BJ (cell line): ENCODE measurements at regions not wholly inside any gene's neighbourhood (a gene's known extent, or its start where the extent isn't known, plus 50 kb on each side); places are given as distances from the start of the nearest gene placed in this dataset.

Experiments used
- CTCF ChIA-PET: fragments of 350-600 bp; formaldehyde crosslinking; extraction: SDS; loops from one replicate; lab custom pipeline; 2021; ENCODE audit warnings: antibody characterized with exemption, inconsistent platforms; lab: Yijun Ruan, JAX
- POLR2A ChIA-PET: fragments of 300-600 bp; sonication (Branson Sonifier 250); formaldehyde crosslinking; extraction: SDS; loops from one replicate; lab custom pipeline; 2021; ENCODE audit warnings: antibody characterized with exemption; lab: Charles Lee
- DNase-seq: peaks from one replicate; pipeline ENCODE4 v3.0.0-alpha.2; 2011; ENCODE audit warnings: low read depth
- H3K27me3 ChIP-seq: 2 replicates; pipeline ENCODE4 v1.6.0; 2011; ENCODE audit warnings: low read length; ENCODE audit not compliant: control insufficient read depth, insufficient read depth
- H3K36me3 ChIP-seq: 2 replicates; pipeline ENCODE4 v1.5.1; 2011; ENCODE audit warnings: low read length; ENCODE audit not compliant: control insufficient read depth, insufficient read depth
- H3K4me3 ChIP-seq: 2 replicates; pipeline ENCODE4 v1.5.1; 2011; ENCODE audit warnings: low read depth, mild to moderate bottlenecking, control low read depth, low read length
- TF ChIP-seq, protein P1 (sequence below): IDR thresholded peaks from 2 replicates; pipeline ENCODE4 v1.5.1; 2011; ENCODE audit warnings: low read depth, mild to moderate bottlenecking, control low read depth, inconsistent platforms, low read length, moderate library complexity; ENCODE audit not compliant: insufficient read depth

DNA sequence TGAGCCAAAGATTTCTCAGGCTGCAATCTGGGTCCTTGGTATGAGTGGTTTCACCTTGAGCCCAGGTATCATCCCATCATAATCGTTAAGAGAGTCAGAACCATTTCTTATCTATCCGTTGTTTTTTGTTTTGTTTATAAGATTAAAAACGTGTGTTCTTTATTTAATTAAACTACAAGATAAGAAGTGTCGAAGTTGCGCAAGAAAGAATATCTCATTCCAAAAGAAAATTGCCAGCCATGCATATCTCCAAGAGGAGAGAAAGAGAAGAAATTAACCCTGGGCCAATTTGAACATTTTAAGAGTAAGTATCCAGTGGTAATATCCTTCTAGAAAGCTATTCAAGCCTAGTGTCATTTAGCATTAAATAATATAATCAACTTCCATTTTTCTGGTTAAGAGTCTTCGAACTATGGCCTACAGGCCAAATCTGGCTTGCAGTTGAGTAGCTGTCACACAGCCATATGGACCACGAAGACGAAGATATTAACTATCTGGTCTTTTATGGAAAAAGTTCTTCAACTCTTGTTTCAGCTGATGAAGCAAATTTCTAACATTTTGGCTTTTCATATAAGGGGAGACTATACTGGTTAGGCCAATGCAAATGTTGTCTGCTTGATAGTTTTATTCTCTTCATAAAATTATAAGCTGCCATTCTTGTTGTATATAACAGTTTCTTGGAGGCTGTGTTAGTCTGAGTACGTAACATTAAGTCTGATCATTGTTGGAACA lies 576.4 kb downstream of the REEP3 start:
- no peak for DNase-seq
- ChIA-PET POLR2A (no interaction called here), CTCF (no interaction called here)
- Histone ChIP-seq H3K36me3 (no peaks in the 10 kb centered on the region), H3K4me3 (no peak overlapping the region), H3K27me3 (no peaks in the 10 kb centered on the region)
- TF ChIP-seq, protein P1, sequence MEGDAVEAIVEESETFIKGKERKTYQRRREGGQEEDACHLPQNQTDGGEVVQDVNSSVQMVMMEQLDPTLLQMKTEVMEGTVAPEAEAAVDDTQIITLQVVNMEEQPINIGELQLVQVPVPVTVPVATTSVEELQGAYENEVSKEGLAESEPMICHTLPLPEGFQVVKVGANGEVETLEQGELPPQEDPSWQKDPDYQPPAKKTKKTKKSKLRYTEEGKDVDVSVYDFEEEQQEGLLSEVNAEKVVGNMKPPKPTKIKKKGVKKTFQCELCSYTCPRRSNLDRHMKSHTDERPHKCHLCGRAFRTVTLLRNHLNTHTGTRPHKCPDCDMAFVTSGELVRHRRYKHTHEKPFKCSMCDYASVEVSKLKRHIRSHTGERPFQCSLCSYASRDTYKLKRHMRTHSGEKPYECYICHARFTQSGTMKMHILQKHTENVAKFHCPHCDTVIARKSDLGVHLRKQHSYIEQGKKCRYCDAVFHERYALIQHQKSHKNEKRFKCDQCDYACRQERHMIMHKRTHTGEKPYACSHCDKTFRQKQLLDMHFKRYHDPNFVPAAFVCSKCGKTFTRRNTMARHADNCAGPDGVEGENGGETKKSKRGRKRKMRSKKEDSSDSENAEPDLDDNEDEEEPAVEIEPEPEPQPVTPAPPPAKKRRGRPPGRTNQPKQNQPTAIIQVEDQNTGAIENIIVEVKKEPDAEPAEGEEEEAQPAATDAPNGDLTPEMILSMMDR = no peak

DNA sequence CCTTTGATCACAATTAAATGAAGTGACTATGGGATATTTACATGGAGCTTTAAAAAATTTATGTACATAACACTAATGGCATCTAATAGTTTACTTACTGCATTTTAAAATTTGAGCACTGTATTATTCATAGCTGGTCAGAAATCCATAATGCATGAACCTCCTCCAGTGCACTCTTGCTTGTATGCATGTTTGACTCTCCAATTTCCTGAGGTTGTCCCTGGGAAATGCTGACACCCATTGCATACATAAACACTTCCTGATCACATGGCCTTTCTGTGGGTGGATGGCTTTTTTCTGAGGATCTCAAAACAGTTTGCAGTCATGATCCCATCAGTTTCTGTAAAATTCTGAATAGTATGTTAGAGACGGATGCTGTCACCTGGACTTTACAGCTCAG lies 577.8 kb downstream of the REEP3 start:
- no peak for DNase-seq
- CTCF ChIA-PET = no interaction called here
- no peaks in the 10 kb centered on the region for H3K36me3 ChIP-seq
- no peaks in the 10 kb centered on the region for H3K27me3 ChIP-seq
- POLR2A ChIA-PET = no interaction called here
- TF ChIP-seq, protein P1 = no peak
- H3K4me3 ChIP-seq = no peak overlapping the region

DNA sequence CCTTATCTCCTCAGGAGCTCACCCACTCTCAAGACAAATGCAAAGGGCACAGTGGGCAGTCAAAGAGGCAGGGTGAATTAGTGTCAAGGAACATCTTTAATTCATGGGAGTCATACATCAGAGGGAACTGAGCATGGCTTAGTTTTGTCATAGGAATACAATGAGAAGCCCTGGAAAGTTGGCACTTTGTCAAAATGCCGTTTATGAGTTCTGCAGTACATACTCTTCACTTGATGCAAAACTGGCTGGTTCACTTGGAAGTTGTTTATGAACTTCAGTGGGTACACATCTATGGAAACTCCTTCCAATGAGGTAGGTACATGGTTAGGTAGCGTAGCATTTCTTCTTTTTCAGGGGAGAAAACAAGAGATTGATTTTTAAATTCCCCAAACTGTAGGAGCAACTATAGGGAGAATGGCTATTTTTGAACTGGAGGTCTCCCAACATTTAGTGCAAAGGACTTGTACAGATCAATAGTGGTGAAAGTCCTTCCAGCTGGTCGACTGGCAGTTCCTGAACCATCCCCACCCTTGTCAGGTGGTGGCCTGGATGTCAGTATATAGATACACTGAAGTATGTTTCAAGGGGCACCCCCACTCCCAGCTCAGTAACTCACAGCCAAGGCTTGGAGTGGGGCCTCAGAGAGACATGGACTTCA lies 580.5 kb downstream of the REEP3 start:
- DNase-seq = no peak
- H3K4me3 ChIP-seq = no peak overlapping the region
- ChIA-PET CTCF (no interaction called here), POLR2A (no interaction called here)
- no peaks in the 10 kb centered on the region for H3K36me3 ChIP-seq
- TF ChIP-seq, protein P1 = no peak
- no peaks in the 10 kb centered on the region for H3K27me3 ChIP-seq

DNA sequence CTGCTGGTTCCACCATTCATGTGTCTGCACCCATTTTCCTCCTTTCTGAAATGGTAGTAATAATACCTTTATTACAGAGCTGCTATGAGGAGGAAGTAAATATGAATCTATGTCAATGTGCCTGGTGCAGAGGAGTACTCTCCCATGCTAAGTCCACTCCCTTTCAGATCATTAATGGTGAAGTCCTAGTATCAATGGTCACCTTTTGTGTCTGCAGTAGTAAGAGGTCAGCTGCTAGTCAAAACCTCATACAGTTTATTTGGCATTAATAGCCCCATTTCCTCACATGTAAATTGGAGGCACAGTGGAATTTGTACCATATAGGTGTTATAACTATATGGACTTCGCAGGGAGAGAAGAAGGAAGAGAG lies 581.0 kb downstream of the REEP3 start:
- no peaks in the 10 kb centered on the region for H3K27me3 ChIP-seq
- no peaks in the 10 kb centered on the region for H3K36me3 ChIP-seq
- TF ChIP-seq, protein P1 = no peak
- POLR2A ChIA-PET = no interaction called here
- DNase-seq = no peak
- no peak overlapping the region for H3K4me3 ChIP-seq
- CTCF ChIA-PET = no interaction called here

DNA sequence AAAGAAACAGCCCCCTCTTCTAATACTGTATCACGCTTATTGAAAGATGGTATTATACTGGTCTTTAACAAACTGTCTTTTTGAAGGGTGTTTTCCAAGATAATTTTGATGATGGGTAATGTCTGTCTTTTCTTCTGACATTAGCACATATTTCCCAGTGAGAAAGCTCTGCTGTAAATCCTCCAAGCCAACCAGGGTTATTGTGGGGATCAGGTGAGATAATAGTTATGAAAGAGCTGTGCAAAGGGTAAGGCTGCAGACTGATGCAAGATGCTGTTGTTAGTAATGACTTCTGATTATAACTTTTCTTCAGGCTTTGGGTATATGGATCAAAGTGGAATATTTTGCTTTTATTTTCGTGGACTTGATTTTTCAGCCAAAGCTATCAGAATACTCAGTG lies 581.7 kb downstream of the REEP3 start:
- POLR2A ChIA-PET = no interaction called here
- Histone ChIP-seq H3K36me3 (no peaks in the 10 kb centered on the region), H3K27me3 (no peaks in the 10 kb centered on the region), H3K4me3 (no peak overlapping the region)
- TF ChIP-seq, protein P1 = no peak
- DNase-seq = no peak
- CTCF ChIA-PET = no interaction called here
